ENCODE measurements at regions not wholly inside any gene's neighbourhood (a gene's known extent, or its start where the extent isn't known, plus 50 kb on each side); places are given as distances from the start of the nearest gene placed in this dataset.

DNA sequence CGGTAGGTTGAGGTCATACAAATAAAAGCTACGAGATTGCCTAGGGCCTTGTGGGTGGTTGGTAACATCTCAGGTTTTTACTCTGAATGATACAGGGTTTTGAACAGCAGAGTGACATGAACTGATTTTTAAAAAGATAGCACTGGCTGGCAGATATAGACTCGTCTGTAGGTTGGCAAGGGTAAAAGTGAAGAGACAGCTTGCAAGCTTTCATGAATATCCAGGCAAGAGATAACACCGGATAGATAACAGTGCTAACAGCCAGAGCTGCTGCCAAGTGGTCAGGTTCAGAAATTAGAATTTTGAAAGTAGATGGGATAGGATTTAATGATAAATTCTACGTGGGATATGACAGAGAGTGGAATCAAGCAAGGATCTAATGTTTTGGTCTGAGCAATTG lies 299.7 kb upstream of the AADAT start:
- Histone ChIP-seq H3K4me1 (no peaks in the 10 kb centered on the region), H3K4me2 (no peak overlapping the region), H3K4me3 (no peak overlapping the region), H3K9me3 (no peaks in the 10 kb centered on the region), H3K27ac (no peak overlapping the region)
- 21% methylated on average over 5 of the region's 5 CpGs for WGBS (ENCODE audit: missing lambda C conversion rate)
- FAIRE-seq, result no peak
- ATAC-seq, result no peak
- DNase-seq (ENCODE audit: low read depth in 1 of 2, low spot score in 1 of 2), result no peak
- ChIA-PET POLR2A (no interaction called here), CTCF (no interaction called here)
- TF ChIP-seq RFX5 (IDR thresholded peaks at IDR 0.05), result no peak
- TF ChIP-seq, protein P1, sequence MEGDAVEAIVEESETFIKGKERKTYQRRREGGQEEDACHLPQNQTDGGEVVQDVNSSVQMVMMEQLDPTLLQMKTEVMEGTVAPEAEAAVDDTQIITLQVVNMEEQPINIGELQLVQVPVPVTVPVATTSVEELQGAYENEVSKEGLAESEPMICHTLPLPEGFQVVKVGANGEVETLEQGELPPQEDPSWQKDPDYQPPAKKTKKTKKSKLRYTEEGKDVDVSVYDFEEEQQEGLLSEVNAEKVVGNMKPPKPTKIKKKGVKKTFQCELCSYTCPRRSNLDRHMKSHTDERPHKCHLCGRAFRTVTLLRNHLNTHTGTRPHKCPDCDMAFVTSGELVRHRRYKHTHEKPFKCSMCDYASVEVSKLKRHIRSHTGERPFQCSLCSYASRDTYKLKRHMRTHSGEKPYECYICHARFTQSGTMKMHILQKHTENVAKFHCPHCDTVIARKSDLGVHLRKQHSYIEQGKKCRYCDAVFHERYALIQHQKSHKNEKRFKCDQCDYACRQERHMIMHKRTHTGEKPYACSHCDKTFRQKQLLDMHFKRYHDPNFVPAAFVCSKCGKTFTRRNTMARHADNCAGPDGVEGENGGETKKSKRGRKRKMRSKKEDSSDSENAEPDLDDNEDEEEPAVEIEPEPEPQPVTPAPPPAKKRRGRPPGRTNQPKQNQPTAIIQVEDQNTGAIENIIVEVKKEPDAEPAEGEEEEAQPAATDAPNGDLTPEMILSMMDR (IDR thresholded peaks at IDR 0.05), result no peak
- no peak for TF ChIP-seq MAZ (IDR thresholded peaks at IDR 0.05; ENCODE audit: borderline replicate concordance, low read depth, low read length)
- TF ChIP-seq, protein P2, sequence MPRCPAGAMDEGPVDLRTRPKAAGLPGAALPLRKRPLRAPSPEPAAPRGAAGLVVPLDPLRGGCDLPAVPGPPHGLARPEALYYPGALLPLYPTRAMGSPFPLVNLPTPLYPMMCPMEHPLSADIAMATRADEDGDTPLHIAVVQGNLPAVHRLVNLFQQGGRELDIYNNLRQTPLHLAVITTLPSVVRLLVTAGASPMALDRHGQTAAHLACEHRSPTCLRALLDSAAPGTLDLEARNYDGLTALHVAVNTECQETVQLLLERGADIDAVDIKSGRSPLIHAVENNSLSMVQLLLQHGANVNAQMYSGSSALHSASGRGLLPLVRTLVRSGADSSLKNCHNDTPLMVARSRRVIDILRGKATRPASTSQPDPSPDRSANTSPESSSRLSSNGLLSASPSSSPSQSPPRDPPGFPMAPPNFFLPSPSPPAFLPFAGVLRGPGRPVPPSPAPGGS (IDR thresholded peaks at IDR 0.05), result no peak
- no peak for TF ChIP-seq ZFP36 (IDR thresholded peaks at IDR 0.05; ENCODE audit: borderline replicate concordance, partially characterized antibody)
- TF ChIP-seq, protein P3, sequence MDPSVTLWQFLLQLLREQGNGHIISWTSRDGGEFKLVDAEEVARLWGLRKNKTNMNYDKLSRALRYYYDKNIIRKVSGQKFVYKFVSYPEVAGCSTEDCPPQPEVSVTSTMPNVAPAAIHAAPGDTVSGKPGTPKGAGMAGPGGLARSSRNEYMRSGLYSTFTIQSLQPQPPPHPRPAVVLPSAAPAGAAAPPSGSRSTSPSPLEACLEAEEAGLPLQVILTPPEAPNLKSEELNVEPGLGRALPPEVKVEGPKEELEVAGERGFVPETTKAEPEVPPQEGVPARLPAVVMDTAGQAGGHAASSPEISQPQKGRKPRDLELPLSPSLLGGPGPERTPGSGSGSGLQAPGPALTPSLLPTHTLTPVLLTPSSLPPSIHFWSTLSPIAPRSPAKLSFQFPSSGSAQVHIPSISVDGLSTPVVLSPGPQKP (IDR thresholded peaks at IDR 0.05; ENCODE audit: low read depth, low read length), result no peak
- TF ChIP-seq, protein P4, sequence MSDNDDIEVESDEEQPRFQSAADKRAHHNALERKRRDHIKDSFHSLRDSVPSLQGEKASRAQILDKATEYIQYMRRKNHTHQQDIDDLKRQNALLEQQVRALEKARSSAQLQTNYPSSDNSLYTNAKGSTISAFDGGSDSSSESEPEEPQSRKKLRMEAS (IDR thresholded peaks at IDR 0.05), result no peak

DNA sequence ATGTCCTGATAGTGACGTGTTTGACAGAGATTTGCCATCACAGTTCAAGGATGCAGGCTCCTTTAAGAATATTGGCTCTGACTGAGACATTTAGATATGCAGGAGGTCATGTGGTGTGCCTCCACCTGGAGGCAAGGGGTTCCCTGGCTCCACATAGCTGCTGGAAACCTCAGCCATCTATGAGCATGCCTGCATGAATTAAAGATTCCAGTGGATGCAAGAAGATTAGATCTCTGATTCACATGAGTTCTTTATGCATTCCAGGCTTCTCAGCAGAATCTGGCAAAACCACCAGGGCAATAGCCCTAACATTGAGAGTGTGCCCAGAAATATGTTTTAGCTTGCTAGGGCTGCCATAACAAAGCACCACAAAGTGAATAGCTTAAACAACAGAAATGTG lies 298.5 kb upstream of the AADAT start:
- WGBS (ENCODE audit: missing lambda C conversion rate), result 25% methylated on average over 1 of the region's 1 CpG
- Histone ChIP-seq H3K4me2 (no peak overlapping the region), H3K9me3 (no peaks in the 10 kb centered on the region), H3K27ac (no peak overlapping the region), H3K4me3 (no peak overlapping the region), H3K4me1 (no peaks in the 10 kb centered on the region)
- ChIA-PET POLR2A (no interaction called here), CTCF (no interaction called here)
- ATAC-seq (no peak), DNase-seq (ENCODE audit: low read depth in 1 of 2, low spot score in 1 of 2) (no peak), FAIRE-seq (no peak)
- TF ChIP-seq MAZ (IDR thresholded peaks at IDR 0.05; ENCODE audit: borderline replicate concordance, low read depth, low read length), result no peak
- TF ChIP-seq, protein P5, sequence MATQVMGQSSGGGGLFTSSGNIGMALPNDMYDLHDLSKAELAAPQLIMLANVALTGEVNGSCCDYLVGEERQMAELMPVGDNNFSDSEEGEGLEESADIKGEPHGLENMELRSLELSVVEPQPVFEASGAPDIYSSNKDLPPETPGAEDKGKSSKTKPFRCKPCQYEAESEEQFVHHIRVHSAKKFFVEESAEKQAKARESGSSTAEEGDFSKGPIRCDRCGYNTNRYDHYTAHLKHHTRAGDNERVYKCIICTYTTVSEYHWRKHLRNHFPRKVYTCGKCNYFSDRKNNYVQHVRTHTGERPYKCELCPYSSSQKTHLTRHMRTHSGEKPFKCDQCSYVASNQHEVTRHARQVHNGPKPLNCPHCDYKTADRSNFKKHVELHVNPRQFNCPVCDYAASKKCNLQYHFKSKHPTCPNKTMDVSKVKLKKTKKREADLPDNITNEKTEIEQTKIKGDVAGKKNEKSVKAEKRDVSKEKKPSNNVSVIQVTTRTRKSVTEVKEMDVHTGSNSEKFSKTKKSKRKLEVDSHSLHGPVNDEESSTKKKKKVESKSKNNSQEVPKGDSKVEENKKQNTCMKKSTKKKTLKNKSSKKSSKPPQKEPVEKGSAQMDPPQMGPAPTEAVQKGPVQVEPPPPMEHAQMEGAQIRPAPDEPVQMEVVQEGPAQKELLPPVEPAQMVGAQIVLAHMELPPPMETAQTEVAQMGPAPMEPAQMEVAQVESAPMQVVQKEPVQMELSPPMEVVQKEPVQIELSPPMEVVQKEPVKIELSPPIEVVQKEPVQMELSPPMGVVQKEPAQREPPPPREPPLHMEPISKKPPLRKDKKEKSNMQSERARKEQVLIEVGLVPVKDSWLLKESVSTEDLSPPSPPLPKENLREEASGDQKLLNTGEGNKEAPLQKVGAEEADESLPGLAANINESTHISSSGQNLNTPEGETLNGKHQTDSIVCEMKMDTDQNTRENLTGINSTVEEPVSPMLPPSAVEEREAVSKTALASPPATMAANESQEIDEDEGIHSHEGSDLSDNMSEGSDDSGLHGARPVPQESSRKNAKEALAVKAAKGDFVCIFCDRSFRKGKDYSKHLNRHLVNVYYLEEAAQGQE (IDR thresholded peaks at IDR 0.05), result no peak

DNA sequence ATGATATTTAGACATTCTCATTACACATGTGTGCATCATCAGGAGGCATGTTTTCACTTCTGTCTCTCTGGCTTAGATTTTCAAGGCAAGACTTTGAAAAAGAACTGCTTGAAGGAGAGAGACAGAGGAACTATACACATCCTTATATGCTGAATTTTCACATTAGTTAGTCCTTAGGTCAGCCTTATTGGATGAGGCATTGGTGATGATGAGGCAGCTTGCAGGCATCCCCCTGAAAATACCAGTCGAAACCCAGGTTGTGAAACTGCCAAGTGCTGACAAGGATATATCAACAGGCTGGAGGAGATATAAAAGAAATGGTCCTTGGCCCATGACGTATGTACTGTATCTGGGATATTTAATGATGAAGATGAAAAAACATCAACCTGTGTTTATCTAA lies 297.2 kb upstream of the AADAT start:
- H3K4me1 ChIP-seq, result no peaks in the 10 kb centered on the region
- ATAC-seq (no peak), DNase-seq (ENCODE audit: low read depth in 1 of 2, low spot score in 1 of 2) (no peak), FAIRE-seq (no peak)
- 31% methylated on average over 2 of the region's 2 CpGs for WGBS (ENCODE audit: missing lambda C conversion rate)
- TF ChIP-seq NR3C1 (IDR thresholded peaks at IDR 0.05) (no peak), FOSB (CRISPR knock-in tag; IDR thresholded peaks at IDR 0.05) (no peak), RCOR1 (IDR thresholded peaks at IDR 0.05; ENCODE audit: low read depth, low read length) (no peak), MAZ (IDR thresholded peaks at IDR 0.05; ENCODE audit: borderline replicate concordance, low read depth, low read length) (no peak), POLR2AphosphoS2 (conservative IDR thresholded peaks at IDR 0.05; ENCODE audit: low read length) (no peak), SREBF2 (IDR thresholded peaks at IDR 0.05) (no peak), CEBPB (IDR thresholded peaks at IDR 0.05) (no peak), NPAS2 (CRISPR knock-in tag; IDR thresholded peaks at IDR 0.05; ENCODE audit: borderline replicate concordance) (no peak)
- TF ChIP-seq, protein P6, sequence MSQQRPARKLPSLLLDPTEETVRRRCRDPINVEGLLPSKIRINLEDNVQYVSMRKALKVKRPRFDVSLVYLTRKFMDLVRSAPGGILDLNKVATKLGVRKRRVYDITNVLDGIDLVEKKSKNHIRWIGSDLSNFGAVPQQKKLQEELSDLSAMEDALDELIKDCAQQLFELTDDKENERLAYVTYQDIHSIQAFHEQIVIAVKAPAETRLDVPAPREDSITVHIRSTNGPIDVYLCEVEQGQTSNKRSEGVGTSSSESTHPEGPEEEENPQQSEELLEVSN (IDR thresholded peaks at IDR 0.05; ENCODE audit: borderline replicate concordance, low read depth), result no peak
- TF ChIP-seq, protein P3 (IDR thresholded peaks at IDR 0.05; ENCODE audit: low read depth, low read length), result no peak
- ChIA-PET POLR2A (no interaction called here), CTCF (no interaction called here)
- H3K4me2 ChIP-seq, result no peak overlapping the region
- H3K9me3 ChIP-seq, result no peaks in the 10 kb centered on the region
- H3K27ac ChIP-seq, result no peak overlapping the region
- no peak overlapping the region for H3K4me3 ChIP-seq

Measured in A549 (cell line).